ENCODE measurements at regions not wholly inside any gene's neighbourhood (a gene's known extent, or its start where the extent isn't known, plus 50 kb on each side); places are given as distances from the start of the nearest gene placed in this dataset.

DNA sequence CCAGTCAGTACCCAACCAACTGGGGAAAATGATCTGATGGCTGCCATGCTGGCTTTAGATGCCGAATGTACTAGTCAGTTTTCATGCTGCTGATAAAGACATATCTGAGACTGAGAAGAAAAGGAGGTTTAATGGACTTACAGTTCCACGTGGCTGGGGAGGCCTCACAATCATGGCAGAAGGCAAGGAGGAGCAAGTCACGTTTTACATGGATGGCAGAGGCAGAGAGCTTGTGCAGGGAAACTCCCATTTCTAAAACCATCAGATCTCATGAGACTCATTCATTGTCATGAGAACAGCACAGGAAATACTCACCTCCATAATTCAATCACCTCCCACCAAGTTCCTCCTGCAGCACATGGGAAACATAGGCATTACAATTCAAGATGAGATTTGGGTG, 508.9 kb upstream of the NRP1 start (continued):
- TF ChIP-seq SIN3A (conservative IDR thresholded peaks at IDR 0.05 in 1 of 2, IDR thresholded peaks at IDR 0.05 in 1 of 2; ENCODE audit: low read depth in 1 of 2, low read length in 2 of 2) (no peak), SIX5 (IDR thresholded peaks at IDR 0.05; ENCODE audit: low read depth, low read length) (no peak)

All from H1 (cell line).